ENCODE measurements at regions not wholly inside any gene's neighbourhood (a gene's known extent, or its start where the extent isn't known, plus 50 kb on each side); places are given as distances from the start of the nearest gene placed in this dataset.
A peak's percentile ranks its signal among the peaks of the same experiment; 100 is the strongest.
"Not testable (repeated sequence)": the region's sequence is repeated elsewhere in the genome, so short reads cannot be mapped to it uniquely, and the experiment has no call there.

DNA sequence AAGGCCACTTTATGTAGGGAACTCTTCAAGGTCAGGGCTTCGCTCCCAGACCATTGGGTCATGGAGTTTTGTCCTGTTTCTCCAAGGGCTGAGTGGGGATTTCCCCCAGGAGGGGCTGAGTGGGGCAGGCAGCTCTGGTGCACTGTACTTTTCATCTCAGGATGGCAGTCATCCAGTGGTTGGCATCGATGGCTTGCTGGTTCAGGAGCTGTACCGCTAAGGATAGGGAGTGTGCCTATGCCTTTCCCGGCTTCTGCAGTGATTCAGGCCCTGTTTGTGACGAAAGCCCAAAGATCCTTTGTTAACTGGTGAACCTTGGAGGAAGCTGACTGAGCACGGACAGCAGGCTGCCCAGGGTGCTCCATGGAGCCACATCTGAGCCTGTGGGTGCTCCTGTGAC is 100.1 kb upstream of the GADD45A start:
- DNase-seq (ENCODE audit: low read depth, low spot score): no peak

DNA sequence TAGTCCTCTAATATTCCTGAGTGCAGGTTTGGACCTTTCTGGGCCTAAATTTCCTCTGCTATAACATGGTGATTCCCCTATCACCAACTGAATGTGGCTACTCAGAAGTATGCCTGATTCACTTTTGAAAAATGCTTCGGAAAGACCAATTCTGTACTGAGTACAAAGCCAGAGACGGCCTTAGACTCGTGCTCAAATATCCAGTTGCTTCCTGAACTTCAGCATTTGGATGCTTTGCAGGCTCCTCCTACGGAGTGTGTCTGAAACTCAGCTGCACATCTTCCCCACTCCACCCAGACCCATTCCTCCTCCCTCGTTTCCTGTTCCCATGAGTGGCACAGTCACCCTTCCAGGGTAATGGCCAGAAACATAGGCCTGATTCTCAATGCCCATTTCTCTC is 98.4 kb upstream of the GADD45A start:
- DNase-seq (ENCODE audit: low read depth, low spot score): peak; percentile 54

DNA sequence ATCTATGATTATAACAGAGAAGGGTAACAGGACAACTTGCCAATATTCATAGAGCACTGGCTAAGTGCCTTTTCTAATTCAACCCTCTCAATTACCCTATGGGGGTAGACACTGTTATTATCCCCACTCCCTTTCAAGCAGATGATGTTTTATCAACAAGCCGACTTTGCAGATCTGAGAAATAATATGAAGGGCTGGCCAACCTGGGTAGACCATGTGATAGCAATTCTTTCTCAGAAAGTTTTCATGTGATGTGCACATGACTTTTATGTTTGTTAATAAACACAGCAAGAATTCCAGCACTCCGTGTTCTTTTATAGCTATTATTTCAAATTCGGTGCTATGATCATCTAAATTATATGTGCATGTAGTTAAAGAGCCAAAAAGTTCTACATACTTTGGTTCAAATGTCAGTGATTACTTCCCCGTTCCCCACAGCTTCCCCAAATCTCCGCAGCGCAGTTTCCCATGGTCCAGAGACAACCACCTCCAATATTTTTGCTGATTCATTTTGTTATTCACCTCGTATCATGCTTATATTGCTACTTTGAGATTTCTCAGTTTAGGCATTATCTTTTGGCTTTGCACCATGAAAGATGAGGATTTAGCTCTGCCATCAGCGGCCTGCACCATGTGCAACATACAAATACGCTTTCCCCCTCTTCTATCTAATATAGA is 96.7 kb upstream of the GADD45A start:
- no peak for DNase-seq (ENCODE audit: low read depth, low spot score)

DNA sequence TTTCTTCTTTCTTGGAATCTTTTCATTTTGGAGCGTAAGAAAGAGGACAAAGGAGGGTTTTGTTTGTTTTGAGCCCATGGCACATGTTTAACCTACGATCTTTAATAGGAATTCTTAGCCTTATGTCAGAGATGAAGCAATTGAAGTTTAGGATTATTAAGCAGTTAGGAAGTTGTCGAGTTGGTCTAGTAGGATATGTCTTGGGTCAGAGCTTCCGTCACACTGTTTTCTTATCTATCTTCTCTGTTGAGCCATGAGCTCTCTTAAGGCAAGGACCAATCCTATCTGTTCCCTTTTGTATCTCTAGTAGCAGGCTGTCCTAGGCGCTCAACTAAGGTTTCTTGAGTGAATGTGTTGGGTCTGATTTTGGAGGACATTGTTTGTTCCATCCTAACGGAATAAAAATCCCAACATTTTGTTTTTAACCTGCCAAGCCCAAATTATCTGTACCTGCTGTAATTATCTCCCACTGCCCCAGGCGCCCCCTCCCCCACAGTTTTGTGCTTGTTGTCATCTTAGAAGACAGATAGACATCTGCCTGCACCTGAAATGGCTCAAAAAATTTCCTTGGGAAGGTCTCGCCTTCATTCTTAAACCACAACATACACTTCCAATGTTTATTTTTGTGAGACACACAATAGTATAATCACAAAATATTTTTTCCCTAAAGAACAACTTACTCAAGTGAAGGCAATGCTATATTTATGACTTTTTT is 95.3 kb upstream of the GADD45A start:
- DNase-seq (ENCODE audit: low read depth, low spot score): no peak

DNA sequence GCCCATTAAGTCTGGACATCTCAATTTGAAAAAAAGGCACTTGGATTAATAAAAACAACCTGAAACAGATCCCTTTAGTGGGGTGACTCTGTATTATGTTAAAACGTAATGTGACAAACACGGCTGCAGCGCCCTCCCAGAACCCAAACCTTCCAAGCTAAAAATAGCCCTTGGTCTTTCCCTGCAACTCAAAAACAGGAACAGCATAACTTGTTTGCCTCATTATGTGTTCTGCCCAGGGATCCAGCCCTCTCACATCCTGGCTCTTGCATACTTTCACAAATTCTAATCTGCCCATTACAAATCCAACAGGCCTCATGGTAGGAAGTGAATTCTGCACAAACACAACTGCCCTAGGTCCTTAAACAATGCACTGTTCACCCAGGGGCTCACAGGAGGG is 94.7 kb upstream of the GADD45A start:
- peak; percentile 52 for DNase-seq (ENCODE audit: low read depth, low spot score)

DNA sequence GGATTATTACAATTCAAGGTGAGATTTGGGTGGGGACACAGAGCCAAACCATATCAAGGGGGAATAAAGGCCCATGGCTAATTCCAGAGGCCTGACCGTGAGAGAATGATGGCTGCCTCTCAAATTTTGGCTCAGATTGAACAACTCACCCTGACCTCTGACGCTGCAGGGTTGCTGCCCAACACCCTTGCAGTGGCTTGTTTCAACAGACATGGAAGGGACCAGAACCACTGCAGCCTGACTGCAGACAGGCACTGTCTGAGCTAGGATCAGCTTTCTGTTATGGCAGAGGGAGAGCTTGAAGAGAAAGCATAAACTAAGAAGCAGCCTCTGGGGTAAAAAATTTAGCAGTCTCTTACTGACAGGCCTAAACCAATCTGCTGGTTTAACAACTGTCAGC is 90.2 kb upstream of the GADD45A start:
- no peak for DNase-seq (ENCODE audit: low read depth, low spot score)

DNA sequence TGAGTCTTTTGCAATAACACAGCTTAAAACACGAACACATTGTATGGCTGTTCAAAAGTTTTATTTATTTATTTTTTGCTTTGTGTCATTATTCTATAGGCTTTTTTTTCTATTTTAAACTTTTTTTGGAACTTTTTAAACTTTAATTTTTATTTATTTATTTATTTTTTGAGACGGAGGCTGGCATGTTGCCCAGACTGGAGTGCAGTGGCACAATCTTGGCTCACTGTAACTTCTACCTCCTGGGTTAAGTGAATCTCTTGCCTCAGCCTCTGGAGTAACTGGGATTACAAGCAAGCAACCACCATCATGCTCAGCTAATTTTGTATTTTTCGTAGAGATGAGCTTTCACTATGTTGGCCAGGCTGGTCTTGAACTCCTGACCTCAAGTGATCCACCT is 88.3 kb upstream of the GADD45A start:
- no peak for DNase-seq (ENCODE audit: low read depth, low spot score)

DNA sequence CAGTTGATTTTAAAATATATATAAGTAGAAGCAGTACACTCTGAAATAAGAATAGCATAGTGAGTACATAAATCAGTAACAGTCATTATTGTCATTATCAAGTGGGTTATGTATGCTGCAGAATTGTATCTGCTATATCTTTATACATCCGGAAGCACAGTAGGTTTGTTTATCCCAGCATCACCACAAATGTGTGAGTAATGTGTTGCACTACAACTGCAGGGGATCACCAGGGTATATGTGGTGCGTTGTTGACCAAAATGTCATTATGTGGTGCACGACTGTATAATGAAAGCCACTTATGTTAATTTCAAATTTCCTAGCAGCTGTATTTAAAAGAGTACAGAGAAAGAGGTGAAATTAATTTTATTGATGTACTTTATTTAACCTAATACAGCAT is 87.7 kb upstream of the GADD45A start:
- DNase-seq (ENCODE audit: low read depth, low spot score): no peak

DNA sequence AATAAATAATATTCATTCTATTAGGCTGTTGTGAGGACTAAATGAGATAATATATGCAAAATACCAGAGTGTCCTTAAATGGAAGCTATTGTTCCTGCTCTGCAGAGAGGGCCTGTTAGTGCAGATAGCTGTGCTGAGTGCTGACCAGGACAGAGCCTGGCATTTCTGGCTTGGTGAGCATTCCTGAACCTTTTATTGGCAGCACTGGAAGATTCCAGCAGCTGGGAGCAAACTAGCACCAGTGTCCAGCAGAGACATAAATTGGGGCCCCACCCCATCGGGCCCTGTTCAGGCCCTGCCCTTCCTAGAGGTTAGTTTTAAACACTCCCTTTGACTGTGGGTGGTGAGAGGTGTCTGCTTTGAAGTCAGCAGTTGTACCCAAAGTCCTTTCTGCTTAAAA is 85.9 kb upstream of the GADD45A start:
- DNase-seq (ENCODE audit: low read depth, low spot score): peak; percentile 53

DNA sequence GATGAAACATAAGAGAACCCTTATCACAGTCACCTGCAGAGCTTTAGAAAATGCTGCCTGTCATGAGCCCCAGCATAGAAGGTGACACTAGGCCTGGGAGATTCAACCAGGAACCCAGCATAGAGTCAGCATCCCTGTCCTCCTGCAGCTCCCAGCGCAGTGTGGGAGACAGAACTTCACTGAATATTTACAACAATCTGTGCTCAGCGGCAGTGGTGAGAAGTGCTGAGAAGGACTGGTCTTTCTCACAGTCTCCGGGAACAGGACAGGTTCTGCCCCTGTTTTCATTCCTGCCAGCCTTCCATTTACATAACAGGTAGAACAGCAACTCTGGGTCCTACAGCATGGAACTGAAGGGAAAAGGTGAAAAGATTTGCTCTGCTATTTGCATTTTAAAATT is 83.5 kb upstream of the GADD45A start:
- DNase-seq (ENCODE audit: low read depth, low spot score): no peak

DNA sequence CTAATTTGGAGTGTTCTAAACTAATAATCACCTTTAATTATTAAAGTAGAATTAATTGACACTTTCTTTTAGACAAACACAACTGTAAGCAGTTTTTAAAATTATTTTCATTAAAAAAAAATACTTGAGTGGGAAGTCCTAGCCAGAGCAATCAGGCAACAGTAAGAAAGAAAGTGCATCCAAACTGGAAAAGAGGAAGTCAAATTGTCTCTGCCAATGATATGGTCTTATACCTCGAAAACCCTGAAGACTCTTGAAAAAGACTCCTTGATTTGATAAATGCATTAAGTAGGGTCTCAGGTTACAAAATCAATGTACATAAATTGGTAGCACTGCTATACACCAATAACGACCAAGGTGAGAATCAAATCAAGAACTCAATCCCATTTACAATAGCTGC is 83.0 kb upstream of the GADD45A start:
- DNase-seq (ENCODE audit: low read depth, low spot score): no peak

DNA sequence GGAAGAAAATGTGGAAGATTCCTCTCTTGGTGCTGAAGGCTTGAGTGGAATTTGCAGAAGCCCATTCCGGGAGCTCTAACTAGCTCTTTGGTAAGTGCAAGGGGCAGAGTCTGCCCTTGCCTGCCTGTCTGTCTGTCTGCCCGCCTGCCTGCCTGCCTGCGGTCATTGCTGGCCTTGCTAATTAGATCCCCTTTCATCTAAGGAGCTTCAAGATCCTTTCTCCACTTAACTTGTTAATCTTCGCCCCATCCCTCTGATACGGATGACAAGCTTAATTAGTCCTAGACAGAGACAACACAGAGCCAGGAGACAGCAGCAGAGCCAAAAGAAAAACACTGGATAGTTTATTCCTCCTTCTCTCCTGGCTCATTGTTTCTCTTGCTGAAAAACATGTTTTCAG is 80.2 kb upstream of the GADD45A start:
- DNase-seq (ENCODE audit: low read depth, low spot score): peak; percentile 32

DNA sequence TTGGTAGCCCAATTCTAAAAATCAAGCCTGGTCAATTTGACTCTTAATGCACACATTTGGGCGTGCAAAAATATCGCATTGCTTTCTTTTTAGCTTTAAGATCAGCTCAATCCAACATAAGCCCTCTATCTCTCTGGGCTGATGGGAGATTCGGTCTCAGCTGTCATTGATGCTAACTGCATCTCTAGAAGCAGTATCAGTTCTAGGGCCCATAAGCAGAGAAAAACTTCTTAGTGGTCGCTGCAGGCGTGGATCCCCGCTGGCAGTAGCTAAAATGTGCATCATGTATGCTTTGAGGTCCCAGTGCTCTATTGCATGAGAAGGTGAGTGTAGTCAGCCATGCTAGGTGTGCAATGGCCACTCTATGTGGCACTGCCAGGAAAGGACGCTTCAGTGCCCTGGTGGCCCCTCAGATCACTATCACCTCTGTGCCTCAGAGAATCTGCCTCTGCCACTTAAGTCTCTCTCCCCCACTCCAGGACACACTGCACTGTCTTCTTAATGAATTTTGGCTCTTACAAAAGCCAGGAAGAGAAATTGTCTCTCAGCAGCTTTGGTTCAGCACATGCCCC is 79.7 kb upstream of the GADD45A start:
- no peak for DNase-seq (ENCODE audit: low read depth, low spot score)

DNA sequence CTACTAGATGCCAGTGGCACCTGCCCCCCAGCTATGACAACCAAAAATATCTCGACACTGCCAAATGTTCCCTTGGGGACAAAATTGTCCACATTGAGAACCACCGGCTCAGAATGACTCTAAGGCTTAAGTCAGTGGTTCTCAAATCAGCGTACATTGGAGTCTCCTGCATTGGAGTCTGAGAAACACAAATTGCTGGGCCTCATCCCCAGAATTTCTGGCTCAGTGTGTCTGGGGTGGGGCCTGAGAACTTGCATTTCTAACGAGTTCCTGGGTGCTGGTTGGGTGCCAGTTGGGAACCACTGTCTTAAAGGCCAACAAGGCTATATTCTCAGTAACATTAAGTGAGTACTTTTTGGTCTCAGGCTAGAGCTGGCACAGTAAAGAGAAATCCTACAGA is 77.7 kb upstream of the GADD45A start:
- DNase-seq (ENCODE audit: low read depth, low spot score): no peak

DNA sequence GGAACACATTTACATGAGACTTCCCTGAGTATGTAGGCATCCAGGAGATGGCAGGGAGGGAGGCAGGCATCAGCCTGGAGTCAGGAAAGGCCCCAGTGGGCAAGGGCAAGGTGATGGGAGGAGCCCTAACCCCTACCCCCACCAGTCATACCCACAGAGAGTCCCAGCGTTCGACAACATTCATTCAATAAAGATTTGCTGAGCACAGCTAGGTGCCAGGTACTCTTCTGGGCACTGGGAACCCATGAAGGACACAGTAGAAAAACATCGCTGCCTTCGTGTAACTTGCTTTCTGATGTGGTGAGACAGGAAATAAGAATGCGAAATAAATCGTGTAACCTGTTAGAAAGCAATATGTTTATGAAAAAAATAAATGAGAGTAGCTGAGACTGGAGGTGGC is 77.3 kb upstream of the GADD45A start:
- DNase-seq (ENCODE audit: low read depth, low spot score): no peak

DNA sequence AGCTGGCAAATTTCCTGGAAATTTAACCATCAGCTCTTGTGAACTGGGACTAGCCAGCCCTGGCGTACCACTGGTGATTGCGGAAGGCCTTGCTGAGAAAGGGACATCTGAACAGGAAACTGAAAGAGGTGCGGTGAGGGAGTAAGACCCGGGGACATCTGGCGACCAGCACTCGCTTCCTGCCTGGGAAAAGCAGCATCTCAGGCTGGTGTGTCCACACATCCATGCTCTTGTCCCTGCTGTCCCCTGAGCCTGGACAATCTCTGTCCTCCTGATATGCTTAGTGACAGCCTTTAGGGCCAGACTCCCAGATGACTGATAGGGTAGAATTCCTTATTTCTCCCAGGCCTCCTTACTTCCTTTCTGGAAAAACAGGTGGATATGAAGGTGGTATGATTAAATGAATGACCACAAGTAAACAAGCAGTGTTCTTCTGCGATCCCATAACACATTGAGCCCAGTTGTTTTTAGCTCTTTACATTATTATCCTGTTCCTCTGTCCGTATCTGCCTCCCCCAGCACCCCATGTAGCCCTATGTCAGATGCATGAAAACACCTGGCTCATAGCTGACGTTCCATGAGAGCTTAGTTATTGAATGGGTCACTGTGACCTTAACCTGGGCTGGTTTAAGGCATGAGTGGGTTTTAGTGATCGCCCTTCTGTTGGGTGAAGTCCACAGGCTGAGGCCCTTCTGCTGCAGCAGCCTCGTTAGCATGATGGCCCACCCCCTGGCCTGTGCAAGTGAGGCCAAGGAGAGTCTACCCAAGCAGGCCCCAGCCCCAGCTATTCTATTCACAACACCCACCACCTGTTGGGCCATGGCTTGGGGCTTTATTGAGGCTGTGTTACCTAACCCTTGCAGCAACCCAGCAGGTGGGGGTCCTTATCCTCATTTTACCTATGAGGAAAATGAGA is 76.1 kb upstream of the GADD45A start:
- DNase-seq (ENCODE audit: low read depth, low spot score): no peak

DNA sequence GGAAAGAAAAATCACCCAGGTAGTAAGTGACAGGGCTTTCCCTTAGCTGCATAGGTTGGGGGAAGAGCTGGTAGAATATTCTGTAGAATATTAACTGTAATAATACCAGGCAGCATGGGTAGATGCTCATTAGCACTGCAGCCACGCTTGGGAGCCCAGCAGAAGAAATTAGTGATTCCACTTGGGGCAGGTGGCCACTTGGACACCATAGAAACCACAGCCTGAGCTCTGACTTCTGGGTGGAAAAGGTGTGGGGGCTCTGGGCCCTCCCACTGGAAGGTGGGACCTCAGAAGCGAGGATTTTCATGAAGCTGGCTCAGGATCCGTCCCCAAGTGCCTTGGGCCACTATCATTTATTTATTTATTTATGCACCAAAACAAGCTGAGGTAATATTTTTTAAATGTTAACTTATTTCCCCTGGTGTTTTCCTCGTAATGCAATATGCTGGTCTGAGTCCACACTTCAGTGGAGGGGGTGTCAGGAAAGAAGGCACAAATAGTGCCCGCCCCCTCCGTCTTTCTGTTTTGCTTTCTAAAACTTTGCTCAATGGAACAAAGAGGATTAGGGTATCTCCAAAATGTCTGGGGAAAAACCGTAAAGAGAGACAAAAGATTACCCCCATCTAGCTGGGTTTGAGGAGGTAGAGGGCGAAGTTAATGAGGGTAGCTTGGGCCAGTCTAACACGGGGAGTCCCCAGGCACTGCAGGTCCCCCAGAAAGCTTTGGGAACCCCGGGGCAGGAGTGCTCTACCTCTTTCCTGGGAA is 75.2 kb upstream of the GADD45A start:
- no peak for DNase-seq (ENCODE audit: low read depth, low spot score)

DNA sequence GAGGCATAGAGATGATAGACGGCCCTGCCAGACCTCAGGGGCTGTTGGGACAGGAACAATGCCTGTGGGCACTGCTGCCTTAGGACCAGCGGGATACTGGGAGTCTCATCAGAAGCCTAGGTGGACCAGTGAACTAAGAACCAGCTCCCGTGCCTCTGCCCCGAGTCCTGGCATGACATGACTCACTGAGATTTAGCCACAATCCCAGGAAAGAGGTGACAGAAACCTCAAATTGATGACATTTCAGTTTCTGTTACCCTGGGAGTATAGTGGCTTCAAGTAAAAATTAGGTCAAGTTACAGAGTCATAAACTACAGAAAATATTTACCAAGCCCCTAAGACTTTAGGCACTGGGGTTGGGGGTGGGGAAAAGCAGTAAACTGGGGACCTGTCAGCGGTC is 74.6 kb upstream of the GADD45A start:
- DNase-seq (ENCODE audit: low read depth, low spot score): peak; percentile 21

DNA sequence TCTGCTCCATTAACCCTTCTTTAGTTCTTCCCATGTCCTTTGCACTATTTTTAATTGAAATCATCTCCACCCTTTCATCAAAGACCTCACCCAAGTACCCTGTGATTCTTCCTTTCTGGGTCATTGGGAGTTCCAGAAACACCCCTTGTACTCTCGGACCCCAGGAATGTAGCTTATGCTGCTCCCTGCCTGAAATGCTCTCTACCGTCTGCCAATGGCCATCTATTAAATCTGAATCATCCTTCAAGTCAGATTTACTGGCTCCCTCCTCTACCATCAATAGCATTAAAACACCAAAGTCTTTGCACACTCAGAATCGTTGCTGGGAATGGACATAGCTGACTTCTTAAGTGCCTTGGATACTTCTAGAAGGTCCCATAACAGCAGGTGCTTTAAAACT is 73.2 kb upstream of the GADD45A start:
- no peak for DNase-seq (ENCODE audit: low read depth, low spot score)

DNA sequence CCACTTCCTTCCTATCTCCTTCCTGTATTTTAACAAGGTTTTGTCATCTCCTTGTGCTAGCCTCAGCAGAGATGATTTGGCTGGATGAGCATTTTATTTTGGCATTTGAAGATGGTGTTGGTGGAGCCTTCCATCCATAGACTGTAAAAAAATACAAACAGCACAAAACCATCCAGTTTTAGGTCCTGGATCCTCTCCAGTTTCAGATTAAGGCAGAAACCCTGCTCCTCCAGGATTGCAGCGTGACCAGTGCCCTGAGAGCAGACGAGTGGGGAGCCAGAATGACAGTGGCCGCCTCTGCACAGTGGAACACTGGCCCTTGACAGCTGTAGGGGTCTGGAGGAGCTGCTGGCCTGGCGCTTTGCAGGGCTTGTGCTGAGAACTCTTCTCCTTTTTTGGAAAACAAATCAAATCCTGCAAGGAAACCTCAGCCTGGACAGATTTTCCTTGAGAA is 72.2 kb upstream of the GADD45A start:
- DNase-seq (ENCODE audit: low read depth, low spot score): peak; percentile 23

DNA sequence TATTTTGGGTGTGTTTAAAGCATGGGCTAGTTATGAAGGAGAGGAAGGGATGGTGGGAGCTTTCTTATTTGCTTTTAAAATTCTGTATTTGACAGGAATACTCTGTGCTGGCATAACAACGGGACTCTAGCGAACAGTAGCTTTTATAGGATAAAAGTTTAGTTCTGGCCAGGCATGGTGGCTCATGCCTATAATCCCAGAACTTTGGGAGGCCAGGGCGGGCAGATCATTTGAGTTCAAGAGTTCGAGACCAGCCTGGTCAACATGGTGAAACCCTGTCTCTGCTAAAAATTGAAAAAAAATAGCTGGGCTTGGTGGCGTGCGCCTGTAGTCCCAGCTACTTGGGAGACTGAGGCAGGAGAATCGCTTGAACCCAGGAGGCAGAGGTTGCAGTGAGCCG is 71.5 kb upstream of the GADD45A start:
- not testable (repeated sequence) for DNase-seq (ENCODE audit: low read depth, low spot score)

Data from astrocyte of the hippocampus (primary cell).